Trophoblast cell (in vitro differentiated cells and primary cell): ENCODE measurements at regions not wholly inside any gene's neighbourhood (a gene's known extent, or its start where the extent isn't known, plus 50 kb on each side); places are given as distances from the start of the nearest gene placed in this dataset.

Experiments
- DNase-seq, 2 donors: peaks; one replicate each; pipeline ENCODE4 v3.0.0-alpha.2; 2016
- H2AFZ ChIP-seq: 2 replicates; pipeline ENCODE4 v1.6.1; 2013; ENCODE audit warnings: low read length, moderate library complexity, mild to moderate bottlenecking; ENCODE audit not compliant: insufficient read depth, poor library complexity
- H2AK5ac ChIP-seq: 2 replicates; pipeline ENCODE4 v1.6.1; 2013; ENCODE audit warnings: mild to moderate bottlenecking, low read length
- H2BK120ac ChIP-seq: 2 replicates; pipeline ENCODE4 v1.6.1; 2013; ENCODE audit warnings: low read length, mild to moderate bottlenecking, moderate library complexity; ENCODE audit not compliant: insufficient read depth, poor library complexity
- H2BK12ac ChIP-seq: 2 replicates; pipeline ENCODE4 v1.6.1; 2013; ENCODE audit warnings: mild to moderate bottlenecking, low read length, moderate library complexity
- H2BK5ac ChIP-seq: 2 replicates; pipeline ENCODE4 v1.6.1; 2013; ENCODE audit warnings: low read length, low read depth, moderate library complexity, mild to moderate bottlenecking; ENCODE audit not compliant: poor library complexity
- H3K14ac ChIP-seq: 2 replicates; pipeline ENCODE4 v1.6.1; 2013; ENCODE audit warnings: mild to moderate bottlenecking, low read length
- H3K18ac ChIP-seq: 2 replicates; pipeline ENCODE4 v1.6.1; 2013; ENCODE audit warnings: mild to moderate bottlenecking, low read length
- H3K23ac ChIP-seq: 2 replicates; pipeline ENCODE4 v1.6.1; 2013; ENCODE audit warnings: low read length
- H3K27ac ChIP-seq: 2 replicates; pipeline ENCODE4 v1.5.1; 2013; ENCODE audit warnings: low read depth, mild to moderate bottlenecking, inconsistent platforms, low read length, moderate library complexity
- H3K27me3 ChIP-seq: 2 replicates; pipeline ENCODE4 v1.6.1; 2013; ENCODE audit warnings: inconsistent platforms, mild to moderate bottlenecking, low read length, moderate library complexity; ENCODE audit not compliant: insufficient read depth
- H3K36me3 ChIP-seq, 2 experiments: 1 replicate in 1 of 2; 2 replicates in 1 of 2; pipeline ENCODE4 v1.6.1; 2013; ENCODE audit warnings: low read length in 2 of 2, mild to moderate bottlenecking in 2 of 2, moderate library complexity in 1 of 2; ENCODE audit not compliant: insufficient read depth in 2 of 2, control insufficient read depth in 1 of 2
- H3K4ac ChIP-seq: 2 replicates; pipeline ENCODE4 v1.6.1; 2013; ENCODE audit warnings: low read depth, mild to moderate bottlenecking, low read length, moderate library complexity
- H3K4me1 ChIP-seq, 2 experiments: 1 replicate in 1 of 2; 2 replicates in 1 of 2; pipeline ENCODE4 v1.6.1; 2013; ENCODE audit warnings: low read length in 2 of 2, mild to moderate bottlenecking in 2 of 2, moderate library complexity in 1 of 2; ENCODE audit not compliant: insufficient read depth in 2 of 2, control insufficient read depth in 1 of 2
- H3K4me2 ChIP-seq: 2 replicates; pipeline ENCODE4 v1.6.1; 2013; ENCODE audit warnings: inconsistent platforms, mild to moderate bottlenecking, low read length, moderate library complexity
- H3K4me3 ChIP-seq: 2 replicates; pipeline ENCODE4 v1.5.1; 2013; ENCODE audit warnings: mild to moderate bottlenecking, low read depth, low read length, inconsistent platforms
- H3K79me1 ChIP-seq: one replicate; pipeline ENCODE4 v1.6.1; 2013; ENCODE audit warnings: low read length
- H3K79me2 ChIP-seq: 2 replicates; pipeline ENCODE4 v1.6.1; 2013; ENCODE audit warnings: low read length, mild to moderate bottlenecking; ENCODE audit not compliant: control insufficient read depth, insufficient read depth, poor library complexity
- H3K9ac ChIP-seq: 2 replicates; pipeline ENCODE4 v1.6.1; 2013; ENCODE audit warnings: mild to moderate bottlenecking, low read length
- H3K9me3 ChIP-seq: 2 replicates; pipeline ENCODE4 v1.6.1; 2013; ENCODE audit warnings: low read depth, mild to moderate bottlenecking, control low read depth, inconsistent platforms, low read length; ENCODE audit not compliant: insufficient read depth
- H4K12ac ChIP-seq: 2 replicates; pipeline ENCODE4 v1.6.1; 2013; ENCODE audit warnings: low read depth, mild to moderate bottlenecking, low read length, moderate library complexity
- H4K8ac ChIP-seq: 2 replicates; pipeline ENCODE4 v1.6.1; 2013; ENCODE audit warnings: low read depth, mild to moderate bottlenecking, low read length, moderate library complexity
- H4K91ac ChIP-seq: one replicate; pipeline ENCODE4 v1.6.1; 2013; ENCODE audit warnings: low read depth, mild to moderate bottlenecking, low read length, moderate library complexity
- WGBS: extraction: QIAGEN DNeasy Blood & Tissue Kit; methylation state at CpG from one replicate; pipeline ENCODE4 v1.1.7; 2013; ENCODE audit warnings: missing lambda C conversion rate; ENCODE audit not compliant: insufficient read length, insufficient coverage; ENCODE audit errors: extremely low coverage; 5-methylcytosine and 5-hydroxymethylcytosine counted together

DNA sequence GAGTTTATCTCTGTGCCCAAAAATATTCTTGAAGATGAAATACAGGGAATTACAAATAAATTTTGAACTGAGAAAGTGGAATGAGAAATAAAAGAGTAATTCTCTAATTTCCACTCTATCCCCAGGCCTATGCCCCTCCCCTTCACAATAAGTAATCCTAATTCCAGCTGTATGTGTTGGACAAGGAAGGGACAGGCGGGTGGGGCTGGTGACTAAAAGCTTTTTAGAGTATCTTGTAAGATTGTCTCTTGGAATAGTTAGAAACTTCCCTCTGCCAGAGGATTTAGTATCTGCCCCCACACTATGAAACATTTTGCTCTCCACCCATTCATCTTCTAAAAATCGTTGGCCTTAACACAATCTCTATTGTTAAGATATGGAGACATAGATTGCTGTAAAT, 199.2 kb downstream of the MBL2 start:
- Histone ChIP-seq H4K8ac (no peak overlapping the region), H3K27ac (no peak overlapping the region), H3K27me3 (no peaks in the 10 kb centered on the region), H2AFZ (no peak overlapping the region), H2BK12ac (no peak overlapping the region), H3K4me2 (no peak overlapping the region), H3K4me3 (no peak overlapping the region), H2BK5ac (no peak overlapping the region), H3K14ac (no peak overlapping the region), H2AK5ac (no peak overlapping the region), H3K79me2 (no peaks in the 10 kb centered on the region), H4K12ac (no peak overlapping the region), H3K18ac (no peak overlapping the region), H3K4ac (no peak overlapping the region), H3K79me1 (no peaks in the 10 kb centered on the region), H3K36me3 (no peaks in the 10 kb centered on the region), H3K23ac (no peak overlapping the region), H2BK120ac (no peak overlapping the region), H3K9me3 (no peaks in the 10 kb centered on the region), H3K9ac (no peak overlapping the region), H3K4me1 (no peaks in the 10 kb centered on the region), H4K91ac (no peak overlapping the region)
- no CpG with 5 or more reads among the region's 2 CpGs for WGBS
- DNase-seq, result no peak

DNA sequence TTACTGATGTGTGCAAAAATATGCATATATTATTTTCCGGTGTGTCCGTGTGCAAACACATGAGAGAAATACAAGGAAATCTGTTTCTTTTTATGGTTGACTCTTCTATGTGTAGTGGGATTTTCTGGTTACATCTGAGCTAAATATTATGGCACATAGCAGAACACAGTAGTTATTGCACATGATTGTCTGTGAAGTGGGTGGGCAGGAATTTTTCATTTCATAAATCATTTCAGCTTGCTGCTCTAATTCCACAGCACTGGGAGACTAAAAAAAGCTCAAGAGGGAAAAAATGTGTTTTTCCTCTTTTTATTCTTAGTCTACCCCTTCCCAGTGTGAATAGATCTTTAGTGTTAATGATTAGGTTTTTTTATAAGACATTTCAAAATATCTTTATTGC, 197.9 kb downstream of the MBL2 start:
- no peak overlapping the region for H4K8ac ChIP-seq
- no peak overlapping the region for H2BK12ac ChIP-seq
- H2BK5ac ChIP-seq, result no peak overlapping the region
- H3K79me1 ChIP-seq, result no peaks in the 10 kb centered on the region
- no peak overlapping the region for H3K4me2 ChIP-seq
- H3K9me3 ChIP-seq, result no peaks in the 10 kb centered on the region
- no peak overlapping the region for H2AK5ac ChIP-seq
- H3K27ac ChIP-seq, result no peak overlapping the region
- H3K4me1 ChIP-seq, result no peaks in the 10 kb centered on the region
- H3K23ac ChIP-seq, result no peak overlapping the region
- H3K14ac ChIP-seq, result no peak overlapping the region
- H4K91ac ChIP-seq, result no peak overlapping the region
- no peak overlapping the region for H3K4ac ChIP-seq
- no peak overlapping the region for H3K9ac ChIP-seq
- H3K36me3 ChIP-seq, result no peaks in the 10 kb centered on the region
- no CpG with 5 or more reads among the region's 2 CpGs for WGBS
- H3K18ac ChIP-seq, result no peak overlapping the region
- DNase-seq, result no peak
- no peak overlapping the region for H2AFZ ChIP-seq
- no peak overlapping the region for H2BK120ac ChIP-seq
- no peaks in the 10 kb centered on the region for H3K27me3 ChIP-seq
- H3K79me2 ChIP-seq, result no peaks in the 10 kb centered on the region
- no peak overlapping the region for H4K12ac ChIP-seq
- no peak overlapping the region for H3K4me3 ChIP-seq

- Histone ChIP-seq H3K27me3 (no peaks in the 10 kb centered on the region), H3K18ac (no peak overlapping the region), H2AFZ (no peak overlapping the region), H3K36me3 (peaks cover 0 to 5% of the 10 kb centered on the region in 2 experiments), H3K23ac (no peak overlapping the region), H2AK5ac (no peak overlapping the region), H4K91ac (no peak overlapping the region), H4K12ac (no peak overlapping the region), H3K27ac (no peak overlapping the region), H3K79me1 (no peaks in the 10 kb centered on the region), H3K79me2 (no peaks in the 10 kb centered on the region), H3K14ac (no peak overlapping the region), H3K4me1 (no peaks in the 10 kb centered on the region), H2BK5ac (no peak overlapping the region), H3K4me2 (no peak overlapping the region), H2BK12ac (no peak overlapping the region), H3K9me3 (peaks cover 3% of the 10 kb centered on the region), H3K4ac (no peak overlapping the region), H2BK120ac (no peak overlapping the region), H3K9ac (no peak overlapping the region), H3K4me3 (no peak overlapping the region), H4K8ac (no peak overlapping the region)
- DNase-seq, result no peak
- WGBS, result no CpG with 5 or more reads among the region's 2 CpGs
These were observed 195.5 kb downstream of the MBL2 start for GRCh38 chr10:52577047-52577446.

- no CpG with 5 or more reads among the region's 5 CpGs for WGBS
- DNase-seq, result peak; percentile 52 to 77
- no peak overlapping the region for H3K4me3 ChIP-seq
These were observed 193.6 kb downstream of the MBL2 start for GRCh38 chr10:52578871-52579405.

More at GRCh38 chr10:52578871-52579405, 193.6 kb downstream of the MBL2 start:
- H2BK120ac ChIP-seq, result no peak overlapping the region
- peaks cover 3% of the 10 kb centered on the region for H3K9me3 ChIP-seq
- no peaks in the 10 kb centered on the region for H3K79me1 ChIP-seq
- H3K4ac ChIP-seq, result no peak overlapping the region
- no peaks in the 10 kb centered on the region for H3K27me3 ChIP-seq
- H3K4me1 ChIP-seq, result no peaks in the 10 kb centered on the region
- no peak overlapping the region for H2AK5ac ChIP-seq
- H2AFZ ChIP-seq, result no peak overlapping the region
- no peak overlapping the region for H3K18ac ChIP-seq
- H3K9ac ChIP-seq, result no peak overlapping the region
- no peak overlapping the region for H4K91ac ChIP-seq
- no peak overlapping the region for H3K14ac ChIP-seq
- H4K12ac ChIP-seq, result no peak overlapping the region
- no peak overlapping the region for H2BK5ac ChIP-seq
- no peaks in the 10 kb centered on the region for H3K79me2 ChIP-seq
- no peak overlapping the region for H3K23ac ChIP-seq
- H2BK12ac ChIP-seq, result no peak overlapping the region
- no peak overlapping the region for H3K27ac ChIP-seq
- H3K36me3 ChIP-seq, result peaks cover 0 to 5% of the 10 kb centered on the region in 2 experiments
- H4K8ac ChIP-seq, result no peak overlapping the region
- H3K4me2 ChIP-seq, result no peak overlapping the region
